ENCODE measurements at regions not wholly inside any gene's neighbourhood (a gene's known extent, or its start where the extent isn't known, plus 50 kb on each side); places are given as distances from the start of the nearest gene placed in this dataset.
"Not testable (repeated sequence)": the region's sequence is repeated elsewhere in the genome, so short reads cannot be mapped to it uniquely, and the experiment has no call there.

GRCh38 chr6:78533426-78533825 lies 333.9 kb upstream of the IRAK1BP1 start:
- no peak for DNase-seq
- Histone ChIP-seq H3F3A (ENCODE audit: insufficient read depth, low read depth) (no peaks in the 10 kb centered on the region), H3K36me3 (ENCODE audit: low read depth) (no peaks in the 10 kb centered on the region), H3K79me2 (ENCODE audit: low read depth) (no peaks in the 10 kb centered on the region), H3K27me3 (ENCODE audit: insufficient read depth, low read depth) (no peaks in the 10 kb centered on the region), H3K4me1 (replicated peaks; ENCODE audit: insufficient read depth) (no peaks in the 10 kb centered on the region), H3K4me3 (no peak overlapping the region), H3K4me2 (no peak overlapping the region), H3K9me2 (ENCODE audit: insufficient read depth) (no peaks in the 10 kb centered on the region), H4K20me1 (ENCODE audit: insufficient read depth) (no peaks in the 10 kb centered on the region), H3K27ac (no peak overlapping the region), H3K9me3 (ENCODE audit: insufficient read depth, low read depth) (no peaks in the 10 kb centered on the region), H2AFZ (no peak overlapping the region)
- POLR2A ChIA-PET (ENCODE audit: unreplicated experiment): no interaction called here
- BruUV-seq (replicated peaks): no TSS peak
- intact Hi-C loops (cut with micrococcal nuclease; ENCODE audit: unreplicated experiment): no loop called here
- TF ChIP-seq CTCF (conservative IDR thresholded peaks at IDR 0.05): no peak
- TF ChIP-seq EZH2 (IDR thresholded peaks at IDR 0.05; ENCODE audit: low read depth): no peak
- CTCF ChIA-PET: no interaction called here

- no peaks in the 10 kb centered on the region for H3K9me3 ChIP-seq (ENCODE audit: insufficient read depth, low read depth)
- H3K27ac ChIP-seq: no peak overlapping the region
- H3K36me3 ChIP-seq (ENCODE audit: low read depth): no peaks in the 10 kb centered on the region
- no peaks in the 10 kb centered on the region for H4K20me1 ChIP-seq (ENCODE audit: insufficient read depth)
- H2AFZ ChIP-seq: no peak overlapping the region
- H3K9me2 ChIP-seq (ENCODE audit: insufficient read depth): no peaks in the 10 kb centered on the region
- BruUV-seq (replicated peaks): no TSS peak
- DNase-seq: no peak
- ChIA-PET POLR2A (ENCODE audit: unreplicated experiment) (no interaction called here), CTCF (no interaction called here)
- H3K4me1 ChIP-seq (replicated peaks; ENCODE audit: insufficient read depth): no peaks in the 10 kb centered on the region
- intact Hi-C loops (cut with micrococcal nuclease; ENCODE audit: unreplicated experiment): no loop called here
- H3K4me3 ChIP-seq: no peak overlapping the region
- H3K4me2 ChIP-seq: no peak overlapping the region
- no peak for TF ChIP-seq EZH2 (IDR thresholded peaks at IDR 0.05; ENCODE audit: low read depth)
- TF ChIP-seq CTCF (conservative IDR thresholded peaks at IDR 0.05): no peak
- no peaks in the 10 kb centered on the region for H3K79me2 ChIP-seq (ENCODE audit: low read depth)
- H3F3A ChIP-seq (ENCODE audit: insufficient read depth, low read depth): no peaks in the 10 kb centered on the region
- no peaks in the 10 kb centered on the region for H3K27me3 ChIP-seq (ENCODE audit: insufficient read depth, low read depth)
These were observed 333.5 kb upstream of the IRAK1BP1 start for GRCh38 chr6:78533876-78534275.

- ChIA-PET CTCF (no interaction called here), POLR2A (ENCODE audit: unreplicated experiment) (no interaction called here)
- no peaks in the 10 kb centered on the region for H3F3A ChIP-seq (ENCODE audit: insufficient read depth, low read depth)
- H3K4me1 ChIP-seq (replicated peaks; ENCODE audit: insufficient read depth): no peaks in the 10 kb centered on the region
- H3K4me2 ChIP-seq: no peak overlapping the region
- H3K79me2 ChIP-seq (ENCODE audit: low read depth): no peaks in the 10 kb centered on the region
- DNase-seq: no peak
- no peak for TF ChIP-seq EZH2 (IDR thresholded peaks at IDR 0.05; ENCODE audit: low read depth)
- TF ChIP-seq CTCF (conservative IDR thresholded peaks at IDR 0.05): no peak
- H3K9me3 ChIP-seq (ENCODE audit: insufficient read depth, low read depth): no peaks in the 10 kb centered on the region
- no peaks in the 10 kb centered on the region for H3K27me3 ChIP-seq (ENCODE audit: insufficient read depth, low read depth)
- H3K36me3 ChIP-seq (ENCODE audit: low read depth): no peaks in the 10 kb centered on the region
- H2AFZ ChIP-seq: no peak overlapping the region
- H4K20me1 ChIP-seq (ENCODE audit: insufficient read depth): no peaks in the 10 kb centered on the region
- BruUV-seq (replicated peaks): no TSS peak
- no peak overlapping the region for H3K27ac ChIP-seq
- H3K4me3 ChIP-seq: no peak overlapping the region
- intact Hi-C loops (cut with micrococcal nuclease; ENCODE audit: unreplicated experiment): no loop called here
- H3K9me2 ChIP-seq (ENCODE audit: insufficient read depth): no peaks in the 10 kb centered on the region
These were observed 329.3 kb upstream of the IRAK1BP1 start for GRCh38 chr6:78538002-78538401.

- BruUV-seq (replicated peaks); H3K79me2 ChIP-seq (ENCODE audit: low read depth); CTCF ChIA-PET; H3K36me3 ChIP-seq (ENCODE audit: low read depth); H4K20me1 ChIP-seq (ENCODE audit: insufficient read depth); H3K4me3 ChIP-seq; H3K27me3 ChIP-seq (ENCODE audit: insufficient read depth, low read depth); H3F3A ChIP-seq (ENCODE audit: insufficient read depth, low read depth); H2AFZ ChIP-seq; H3K4me1 ChIP-seq (replicated peaks; ENCODE audit: insufficient read depth); DNase-seq; POLR2A ChIA-PET (ENCODE audit: unreplicated experiment); H3K4me2 ChIP-seq; H3K27ac ChIP-seq; H3K9me3 ChIP-seq (ENCODE audit: insufficient read depth, low read depth); intact Hi-C loops (cut with micrococcal nuclease; ENCODE audit: unreplicated experiment); H3K9me2 ChIP-seq (ENCODE audit: insufficient read depth): not testable (repeated sequence)
These were observed 319.7 kb upstream of the IRAK1BP1 start for GRCh38 chr6:78547636-78548035.

All from PC-9 (cell line).